H1 (cell line): ENCODE measurements at regions not wholly inside any gene's neighbourhood (a gene's known extent, or its start where the extent isn't known, plus 50 kb on each side); places are given as distances from the start of the nearest gene placed in this dataset.

Experiments
- CTCF ChIA-PET: fragments of 300-600 bp; sonication (Branson Sonifier 250); formaldehyde crosslinking; loops from one replicate; lab custom pipeline; 2021; ENCODE audit not compliant: partially characterized antibody; lab: Charles Lee
- POLR2A ChIA-PET: fragments of 300-600 bp; sonication (Branson Sonifier 250); formaldehyde crosslinking; loops from one replicate; lab custom pipeline; 2021; ENCODE audit warnings: inconsistent platforms; ENCODE audit not compliant: partially characterized antibody; lab: Charles Lee
- DNase-seq, 2 experiments: peaks; one replicate each; pipeline versions ENCODE4 v3.0.0 to v3.0.0-alpha.2; 2010 to 2022; ENCODE audit warnings: low spot score in 2 of 2, low read depth in 1 of 2, mixed read lengths in 1 of 2
- FAIRE-seq: peaks from 2 replicates; lab custom pipeline; 2011; peaks lifted over from hg19 to GRCh38; lab: Jason Lieb, UNC
- H2AFZ ChIP-seq: 2 replicates; pipeline ENCODE4 v1.8.1; 2012; ENCODE audit warnings: low read length, inconsistent platforms
- H2AK5ac ChIP-seq: 2 replicates; pipeline ENCODE4 v1.6.1; 2013; ENCODE audit warnings: low read depth, low read length
- H2BK120ac ChIP-seq: replicated peaks from 2 replicates; pipeline ENCODE3; 2013; ENCODE audit warnings: low read depth, low read length, inconsistent platforms
- H2BK12ac ChIP-seq: 2 replicates; pipeline ENCODE4 v1.6.1; 2013; ENCODE audit warnings: low read depth, low read length
- H2BK15ac ChIP-seq: 2 replicates; pipeline ENCODE4 v1.6.1; 2013; ENCODE audit warnings: low read length
- H2BK20ac ChIP-seq: 2 replicates; pipeline ENCODE4 v1.6.1; 2013; ENCODE audit warnings: low read length
- H2BK5ac ChIP-seq: 2 replicates; pipeline ENCODE4 v1.6.1; 2013; ENCODE audit warnings: low read depth, low read length
- H3K14ac ChIP-seq: 2 replicates; pipeline ENCODE4 v1.6.1; 2013; ENCODE audit warnings: inconsistent platforms; ENCODE audit not compliant: insufficient read length
- H3K18ac ChIP-seq: 2 replicates; pipeline ENCODE4 v1.6.1; 2013; ENCODE audit warnings: low read length; ENCODE audit errors: extremely low read depth
- H3K23ac ChIP-seq: 2 replicates; pipeline ENCODE4 v1.6.1; 2013; ENCODE audit warnings: inconsistent platforms; ENCODE audit not compliant: insufficient read length
- H3K23me2 ChIP-seq: 2 replicates; pipeline ENCODE4 v1.6.1; 2013; ENCODE audit warnings: low read depth, low read length
- H3K27ac ChIP-seq: 2 replicates; pipeline ENCODE4 v1.6.1; 2011; ENCODE audit warnings: low read depth, low read length, inconsistent platforms
- H3K27me3 ChIP-seq, 4 experiments: replicated peaks in 1 of 4; 1 replicate in 1 of 4; 2 replicates in 3 of 4; pipeline versions ENCODE4 v1.6.1 to v1.8.1; 2011 to 2013; ENCODE audit warnings: low read length in 3 of 4, mild to moderate bottlenecking in 3 of 4, inconsistent platforms in 2 of 4, mixed read lengths in 2 of 4, moderate library complexity in 1 of 4; ENCODE audit not compliant: control insufficient read depth in 3 of 4, insufficient read depth in 3 of 4; ENCODE audit errors: extremely low read depth in 1 of 4
- H3K36me3 ChIP-seq, 4 experiments: 2 replicates each; pipeline versions ENCODE4 v1.6.1 to v1.8.1; 2011 to 2013; ENCODE audit warnings: mild to moderate bottlenecking in 4 of 4, low read length in 3 of 4, moderate library complexity in 2 of 4, control low read depth in 1 of 4, inconsistent platforms in 1 of 4; ENCODE audit not compliant: insufficient read depth in 4 of 4, control insufficient read depth in 2 of 4
- H3K4ac ChIP-seq: replicated peaks from 2 replicates; pipeline ENCODE3; 2013; ENCODE audit warnings: low read length, low read depth, mixed read lengths, inconsistent platforms; ENCODE audit not compliant: insufficient read length
- H3K4me1 ChIP-seq, 4 experiments: replicated peaks in 1 of 4; 1 replicate in 1 of 4; 2 replicates in 3 of 4; pipeline versions ENCODE4 v1.6.1 to v1.8.1; 2011 to 2013; ENCODE audit warnings: low read length in 3 of 4, inconsistent platforms in 2 of 4, mixed read lengths in 1 of 4; ENCODE audit not compliant: insufficient read depth in 4 of 4, control insufficient read depth in 3 of 4
- H3K4me2 ChIP-seq, 2 experiments: 2 replicates each; pipeline versions ENCODE4 v1.6.1 to v1.8.1; 2011 to 2013; ENCODE audit warnings: low read depth in 2 of 2, low read length in 2 of 2, control low read depth in 1 of 2, inconsistent platforms in 1 of 2, mild to moderate bottlenecking in 1 of 2; ENCODE audit not compliant: insufficient read depth in 1 of 2
- H3K4me3 ChIP-seq, 4 experiments: fragments of 200-600, 300-600 bp in 1 of 4; sonication (generic), shearing (Covaris generic), sonication (Bioruptor Twin) in 1 of 4; 2 replicates each; pipeline versions ENCODE4 v1.5.1 to v1.8.1; 2011 to 2016; ENCODE audit warnings: low read length in 4 of 4, low read depth in 3 of 4, control low read depth in 2 of 4, inconsistent platforms in 2 of 4, mild to moderate bottlenecking in 2 of 4, mixed read lengths in 1 of 4, moderate library complexity in 1 of 4; ENCODE audit not compliant: insufficient read depth in 2 of 4; ENCODE audit errors: extremely low read depth in 1 of 4
- H3K56ac ChIP-seq: replicated peaks from 2 replicates; pipeline ENCODE3; 2013; ENCODE audit warnings: low read depth, mild to moderate bottlenecking, mixed read lengths, low read length, inconsistent platforms; ENCODE audit not compliant: insufficient read length
- H3K79me1 ChIP-seq: 2 replicates; pipeline ENCODE4 v1.6.1; 2013; ENCODE audit warnings: low read depth, low read length, control low read depth
- H3K79me2 ChIP-seq, 2 experiments: 2 replicates each; pipeline versions ENCODE4 v1.6.1 to v1.8.1; 2012 to 2013; ENCODE audit warnings: low read length in 2 of 2, mild to moderate bottlenecking in 2 of 2, inconsistent platforms in 1 of 2; ENCODE audit not compliant: insufficient read depth in 2 of 2, control insufficient read depth in 1 of 2
- H3K9ac ChIP-seq, 4 experiments: replicated peaks in 1 of 4; 1 replicate in 1 of 4; 2 replicates in 3 of 4; pipeline versions ENCODE4 v1.6.1 to v1.8.1; 2011 to 2013; ENCODE audit warnings: low read depth in 3 of 4, low read length in 3 of 4, control low read depth in 2 of 4, mild to moderate bottlenecking in 2 of 4, moderate library complexity in 2 of 4, inconsistent platforms in 1 of 4; ENCODE audit errors: extremely low read depth in 1 of 4
- H3K9me3 ChIP-seq, 2 experiments: 2 replicates each; pipeline versions ENCODE4 v1.6.1 to v1.8.1; 2012 to 2013; ENCODE audit warnings: mild to moderate bottlenecking in 2 of 2, moderate library complexity in 2 of 2, control low read depth in 1 of 2, inconsistent platforms in 1 of 2, low read depth in 1 of 2, low read length in 1 of 2, mixed read lengths in 1 of 2; ENCODE audit not compliant: insufficient read depth in 2 of 2
- H4K20me1 ChIP-seq, 2 experiments: replicated peaks in 1 of 2; 2 replicates each; pipeline versions ENCODE3 to v1.8.1; 2011 to 2013; ENCODE audit warnings: inconsistent platforms in 2 of 2, low read length in 2 of 2, mild to moderate bottlenecking in 1 of 2; ENCODE audit not compliant: insufficient read depth in 2 of 2, control insufficient read depth in 1 of 2
- H4K5ac ChIP-seq: 2 replicates; pipeline ENCODE4 v1.6.1; 2013; ENCODE audit warnings: low read length, low read depth, mixed read lengths, inconsistent platforms; ENCODE audit not compliant: insufficient read length
- H4K8ac ChIP-seq: 2 replicates; pipeline ENCODE4 v1.8.0; 2013; ENCODE audit warnings: mild to moderate bottlenecking, moderate library complexity, low read length, inconsistent platforms; ENCODE audit not compliant: insufficient read depth; ENCODE audit errors: extremely low read depth
- H4K91ac ChIP-seq: replicated peaks from 2 replicates; pipeline ENCODE3; 2013; ENCODE audit warnings: low read length, mixed read lengths, inconsistent platforms; ENCODE audit not compliant: insufficient read length
- EGR1 ChIP-seq: IDR thresholded peaks from 2 replicates; pipeline ENCODE4 v1.6.1; 2011; ENCODE audit warnings: low read depth, low read length, borderline replicate concordance
- SIX5 ChIP-seq: IDR thresholded peaks from 2 replicates; pipeline ENCODE4 v1.6.1; 2011; ENCODE audit warnings: mild to moderate bottlenecking, low read depth, low read length
- WGBS, 2 experiments: shearing (Covaris generic) in 1 of 2; methylation state at CpG; one replicate each; pipeline versions ENCODE4 v1.1.6 to v1.1.7; 2013 to 2015; ENCODE audit warnings: low lambda C conversion rate in 2 of 2, mixed read lengths in 2 of 2, inconsistent platforms in 1 of 2, low coverage in 1 of 2, missing lambda C conversion rate in 1 of 2; ENCODE audit not compliant: insufficient replicate concordance in 2 of 2, insufficient coverage in 1 of 2, insufficient read length in 1 of 2; ENCODE audit errors: extremely low coverage in 1 of 2, missing lambda C conversion rate in 1 of 2; 5-methylcytosine and 5-hydroxymethylcytosine counted together

DNA sequence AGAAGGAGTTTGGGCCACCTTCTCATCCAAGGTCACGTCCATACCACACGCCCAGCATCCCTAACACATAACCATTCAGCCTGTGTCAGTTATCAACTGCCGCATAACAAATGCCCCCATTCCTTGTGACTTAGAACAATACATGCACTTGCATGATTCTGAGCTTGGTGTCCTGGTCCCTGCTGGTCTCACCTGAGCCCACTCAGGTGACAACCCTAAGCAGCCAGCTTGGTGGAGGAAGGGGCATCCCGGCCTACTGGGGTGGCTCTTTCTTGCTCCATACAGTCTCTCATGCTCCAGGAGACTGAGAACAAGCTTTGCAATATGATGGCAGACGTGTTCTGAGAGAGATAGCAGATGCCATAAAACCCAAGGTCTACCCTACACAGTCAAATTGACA is 1276.9 kb downstream of the TBC1D22A start:
- Histone ChIP-seq H3K79me1 (no peaks in the 10 kb centered on the region), H3K23me2 (peaks cover 2% of the 10 kb centered on the region; the same call in 1 of the 2 replicates), H3K4me2 (no peak overlapping the region), H3K36me3 (no peaks in the 10 kb centered on the region), H2BK120ac (no peak overlapping the region), H4K5ac (no peak overlapping the region), H2BK5ac (no peak overlapping the region), H2AFZ (no peak overlapping the region), H2BK15ac (no peak overlapping the region), H3K18ac (no peak overlapping the region), H2BK12ac (no peak overlapping the region), H3K27ac (no peak overlapping the region), H3K23ac (no peak overlapping the region), H3K9ac (no peak overlapping the region), H4K91ac (no peak overlapping the region), H3K4ac (no peak overlapping the region), H4K8ac (no peak overlapping the region), H3K4me1 (0 out of 7 replicates have a peak, but pooled peaks cover 0 to 2% (median 0%) of the 10 kb centered on the region in 4 experiments), H4K20me1 (peaks cover 0 to 4% of the 10 kb centered on the region in 2 experiments), H3K27me3 (no peaks in the 10 kb centered on the region), H3K9me3 (no peaks in the 10 kb centered on the region), H3K79me2 (no peaks in the 10 kb centered on the region), H3K4me3 (no peak overlapping the region), H2AK5ac (no peak overlapping the region), H3K56ac (no peak overlapping the region), H3K14ac (no peak overlapping the region), H2BK20ac (no peak overlapping the region)
- DNase-seq (no peak), FAIRE-seq (no peak)
- 93% methylated on average over 5 of the region's 5 CpGs; no CpG with 5 or more reads in 1 of the 2 experiments for WGBS, 2 experiments
- TF ChIP-seq EGR1 (no peak), SIX5 (no peak)
- ChIA-PET POLR2A (no interaction called here), CTCF (interaction anchor here (1.2 kb wide), 1 partner anchor 8 kb away, joined by 3 read pairs; no protein-coding TSS in a partner anchor)
